Neural cell (in vitro differentiated cells): ENCODE measurements at regions not wholly inside any gene's neighbourhood (a gene's known extent, or its start where the extent isn't known, plus 50 kb on each side); places are given as distances from the start of the nearest gene placed in this dataset.

Source experiments
- H2AFZ ChIP-seq: fragments of 200-600, 300-800 bp; sonication (generic), shearing (Covaris generic); 2 replicates; pipeline ENCODE4 v1.6.0; 2014; ENCODE audit warnings: low read depth, mild to moderate bottlenecking, antibody characterized with exemption, low read length, moderate library complexity
- H3F3A ChIP-seq: fragments of 200-600 bp; shearing (Covaris generic); 2 replicates; pipeline ENCODE4 v1.6.1; 2016; ENCODE audit warnings: mild to moderate bottlenecking, moderate library complexity, mixed read lengths, antibody characterized with exemption, low read length; ENCODE audit not compliant: insufficient read depth, poor library complexity, severe bottlenecking
- H3K27ac ChIP-seq: fragments of 200-600, 300-800 bp; sonication (generic), shearing (Covaris generic); 2 replicates; pipeline ENCODE4 v1.5.1; 2014; ENCODE audit warnings: mild to moderate bottlenecking, low read length, moderate library complexity
- H3K27me3 ChIP-seq: fragments of 300-800, 200-600 bp; sonication (generic), shearing (Covaris generic); 2 replicates; pipeline ENCODE4 v1.6.0; 2014; ENCODE audit warnings: mild to moderate bottlenecking, low read depth, low read length, moderate library complexity; ENCODE audit not compliant: insufficient read depth
- H3K36me3 ChIP-seq: fragments of 300-800, 200-600 bp; sonication (generic), shearing (Covaris generic); 2 replicates; pipeline ENCODE4 v1.5.1; 2014; ENCODE audit warnings: mild to moderate bottlenecking, antibody characterized with exemption, low read length, moderate library complexity; ENCODE audit not compliant: insufficient read depth
- H3K4me2 ChIP-seq: fragments of 300-800, 200-600 bp; sonication (generic), shearing (Covaris generic); 2 replicates; pipeline ENCODE4 v1.6.0; 2014; ENCODE audit warnings: mild to moderate bottlenecking, low read length
- H3K4me3 ChIP-seq: fragments of 300-800, 200-600 bp; sonication (generic), shearing (Covaris generic); 2 replicates; pipeline ENCODE4 v1.5.1; 2014; ENCODE audit warnings: mild to moderate bottlenecking, low read length, moderate library complexity
- H3K79me2 ChIP-seq: fragments of 200-600 bp; shearing (Covaris generic); replicated peaks from 2 replicates; pipeline ENCODE4 v1.6.0; 2014; ENCODE audit warnings: mild to moderate bottlenecking, low read length, moderate library complexity; ENCODE audit not compliant: insufficient read depth
- H3K9ac ChIP-seq: fragments of 300-800, 200-600 bp; sonication (generic), shearing (Covaris generic); 2 replicates; pipeline ENCODE4 v1.6.1; 2016; ENCODE audit warnings: mild to moderate bottlenecking, low read length, mixed read lengths
- H3K9me2 ChIP-seq: fragments of 200-600 bp; shearing (Covaris generic); 2 replicates; pipeline ENCODE4 v1.6.1; 2016; ENCODE audit warnings: mild to moderate bottlenecking, low read length, mixed read lengths; ENCODE audit not compliant: insufficient read depth
- H3K9me3 ChIP-seq: fragments of 200-600, 300-800 bp; sonication (generic), shearing (Covaris generic); 2 replicates; pipeline ENCODE4 v1.6.1; 2016; ENCODE audit warnings: mild to moderate bottlenecking, mixed run types, low read length, moderate library complexity, mixed read lengths
- H4K20me1 ChIP-seq: fragments of 200-600 bp; shearing (Covaris generic); 2 replicates; pipeline ENCODE4 v1.6.1; 2016; ENCODE audit warnings: mild to moderate bottlenecking, mixed run types; ENCODE audit not compliant: insufficient read depth
- EP300 ChIP-seq: fragments of 450-650 bp; conservative IDR thresholded peaks from 2 replicates; pipeline ENCODE4 v1.6.1; 2014; ENCODE audit warnings: antibody characterized with exemption, mild to moderate bottlenecking, moderate library complexity; ENCODE audit not compliant: poor library complexity, severe bottlenecking
- EZH2 ChIP-seq: fragments of 200-600, 300-800 bp; shearing (Covaris generic), sonication (generic); IDR thresholded peaks from 2 replicates; pipeline ENCODE4 v1.6.1; 2014; ENCODE audit warnings: antibody characterized with exemption, low read length, borderline replicate concordance, mild to moderate bottlenecking; ENCODE audit not compliant: insufficient read depth, poor library complexity, severe bottlenecking
- MXI1 ChIP-seq: fragments of 450-650 bp; conservative IDR thresholded peaks from 2 replicates; pipeline ENCODE4 v1.6.1; 2014; ENCODE audit warnings: antibody characterized with exemption, mild to moderate bottlenecking; ENCODE audit not compliant: poor library complexity, severe bottlenecking
- RAD21 ChIP-seq: fragments of 450-650 bp; conservative IDR thresholded peaks from 2 replicates; pipeline ENCODE4 v1.6.1; 2014; ENCODE audit warnings: antibody characterized with exemption, mild to moderate bottlenecking, moderate library complexity
- REST ChIP-seq: IDR thresholded peaks from 2 replicates; pipeline ENCODE4 v1.6.1; 2012; ENCODE audit warnings: borderline replicate concordance
- SMC3 ChIP-seq: fragments of 450-650 bp; conservative IDR thresholded peaks from 2 replicates; pipeline ENCODE4 v1.6.1; 2014; ENCODE audit warnings: antibody characterized with exemption, mild to moderate bottlenecking, moderate library complexity; ENCODE audit not compliant: poor library complexity
- TAF1 ChIP-seq: IDR thresholded peaks from 2 replicates; pipeline ENCODE4 v1.6.1; 2012; ENCODE audit warnings: low read depth
- TF ChIP-seq, protein P1 (sequence below): fragments of 450-650 bp; IDR thresholded peaks from 2 replicates; pipeline ENCODE4 v1.5.1; 2014; ENCODE audit warnings: antibody characterized with exemption, mild to moderate bottlenecking, moderate library complexity; ENCODE audit not compliant: poor library complexity, severe bottlenecking

DNA sequence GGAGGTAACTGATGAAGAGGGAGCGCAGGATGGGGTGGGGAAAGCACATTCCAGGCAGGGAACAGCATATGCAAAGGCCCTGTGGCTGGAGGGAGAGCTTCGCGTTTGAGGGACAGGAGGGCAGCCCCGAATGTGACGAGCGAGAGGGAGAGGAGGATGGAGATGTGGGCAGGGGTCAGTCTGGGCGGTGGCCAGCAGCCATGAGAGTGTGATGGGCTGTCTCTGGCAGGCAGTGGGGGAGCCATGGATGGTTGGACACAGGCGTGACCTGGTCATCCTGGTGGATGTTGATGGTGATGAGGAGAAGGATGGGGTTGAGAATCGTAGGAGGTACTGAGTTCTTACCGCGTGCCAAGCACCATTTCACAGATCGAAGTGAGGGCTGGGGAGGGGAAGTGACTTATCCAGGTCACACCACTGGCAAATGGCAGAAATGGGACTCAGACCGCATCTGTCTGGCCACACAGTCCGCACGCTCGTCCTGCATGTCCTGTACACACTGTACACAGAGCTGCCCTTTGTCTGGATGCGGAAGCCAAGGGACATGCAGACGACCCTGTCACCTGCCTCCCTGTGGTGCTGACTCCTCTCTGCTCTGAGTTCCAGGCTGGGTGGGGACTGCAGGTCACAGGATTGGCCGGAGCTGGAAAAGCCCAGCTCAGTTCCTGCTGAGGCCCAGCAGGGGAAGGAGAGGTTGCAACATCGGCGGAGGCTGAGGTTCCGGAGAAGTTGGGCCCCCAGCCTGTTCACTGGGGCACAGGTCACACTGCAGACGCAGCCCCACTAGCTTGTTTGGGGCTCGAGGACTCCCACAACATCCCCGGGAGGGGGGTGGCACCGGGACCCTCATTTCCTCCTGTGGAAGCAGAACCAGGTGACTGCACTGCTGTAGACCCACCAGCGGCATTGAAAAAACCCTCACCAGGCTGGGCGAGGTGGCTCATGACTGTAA lies 165.6 kb upstream of the IER5L start:
- Histone ChIP-seq H3K4me2 (no peak overlapping the region), H3K9me2 (no peaks in the 10 kb centered on the region), H3K27ac (no peak overlapping the region), H2AFZ (no peak overlapping the region), H3K36me3 (no peaks in the 10 kb centered on the region), H3K9ac (no peak overlapping the region), H3K27me3 (no peaks in the 10 kb centered on the region), H3F3A (no peaks in the 10 kb centered on the region), H3K79me2 (no peaks in the 10 kb centered on the region), H4K20me1 (no peaks in the 10 kb centered on the region), H3K4me3 (no peak overlapping the region), H3K9me3 (no peaks in the 10 kb centered on the region)
- TF ChIP-seq MXI1 (no peak), SMC3 (no peak), TAF1 (no peak), REST (no peak), EZH2 (no peak), RAD21 (no peak), EP300 (no peak)
- TF ChIP-seq, protein P1, sequence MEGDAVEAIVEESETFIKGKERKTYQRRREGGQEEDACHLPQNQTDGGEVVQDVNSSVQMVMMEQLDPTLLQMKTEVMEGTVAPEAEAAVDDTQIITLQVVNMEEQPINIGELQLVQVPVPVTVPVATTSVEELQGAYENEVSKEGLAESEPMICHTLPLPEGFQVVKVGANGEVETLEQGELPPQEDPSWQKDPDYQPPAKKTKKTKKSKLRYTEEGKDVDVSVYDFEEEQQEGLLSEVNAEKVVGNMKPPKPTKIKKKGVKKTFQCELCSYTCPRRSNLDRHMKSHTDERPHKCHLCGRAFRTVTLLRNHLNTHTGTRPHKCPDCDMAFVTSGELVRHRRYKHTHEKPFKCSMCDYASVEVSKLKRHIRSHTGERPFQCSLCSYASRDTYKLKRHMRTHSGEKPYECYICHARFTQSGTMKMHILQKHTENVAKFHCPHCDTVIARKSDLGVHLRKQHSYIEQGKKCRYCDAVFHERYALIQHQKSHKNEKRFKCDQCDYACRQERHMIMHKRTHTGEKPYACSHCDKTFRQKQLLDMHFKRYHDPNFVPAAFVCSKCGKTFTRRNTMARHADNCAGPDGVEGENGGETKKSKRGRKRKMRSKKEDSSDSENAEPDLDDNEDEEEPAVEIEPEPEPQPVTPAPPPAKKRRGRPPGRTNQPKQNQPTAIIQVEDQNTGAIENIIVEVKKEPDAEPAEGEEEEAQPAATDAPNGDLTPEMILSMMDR = no peak

DNA sequence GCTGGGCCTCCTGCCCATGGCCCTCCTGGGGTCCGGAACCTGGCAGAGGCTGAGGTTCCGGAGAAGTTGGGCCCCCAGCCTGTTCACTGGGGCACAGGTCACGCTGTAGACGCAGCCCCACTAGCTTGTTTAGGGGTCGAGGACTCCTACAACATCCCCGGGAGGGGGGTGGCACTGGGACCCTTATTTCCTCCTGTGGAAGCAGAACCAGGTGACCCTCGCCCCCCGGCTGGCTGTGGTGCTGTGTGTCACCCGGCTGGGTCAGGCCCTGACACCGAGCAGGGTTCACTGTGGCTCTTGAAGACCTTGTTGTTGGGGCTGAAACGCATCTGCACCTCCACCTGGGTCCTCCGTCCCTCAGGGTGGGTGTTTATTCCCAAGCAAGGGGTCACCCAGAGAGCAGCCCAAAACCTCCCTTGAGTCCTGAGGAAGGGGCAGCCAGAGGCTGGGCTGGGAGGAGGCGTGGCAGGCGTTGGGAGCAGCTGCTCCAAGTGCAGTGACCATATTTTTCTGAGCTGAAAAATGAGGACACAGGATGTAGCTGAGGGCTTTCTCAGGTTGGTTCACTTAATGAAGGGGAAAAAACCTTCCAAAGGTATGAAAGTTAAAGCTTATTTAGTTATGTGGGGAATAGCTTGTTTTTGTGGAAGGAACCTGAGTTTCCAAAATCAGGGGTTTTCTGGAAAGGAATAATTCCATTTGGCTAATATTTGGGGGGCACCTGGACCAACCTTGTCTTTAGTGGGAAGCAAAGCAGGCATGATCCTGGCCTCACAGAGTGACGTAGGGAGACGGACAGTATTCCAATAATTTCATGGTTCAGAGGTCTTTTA lies 164.7 kb upstream of the IER5L start:
- H3K9me3 ChIP-seq = no peaks in the 10 kb centered on the region
- H3K79me2 ChIP-seq = no peaks in the 10 kb centered on the region
- H3K4me3 ChIP-seq = no peak overlapping the region
- no peak overlapping the region for H3K9ac ChIP-seq
- H3K27ac ChIP-seq = no peak overlapping the region
- no peaks in the 10 kb centered on the region for H4K20me1 ChIP-seq
- H3F3A ChIP-seq = no peaks in the 10 kb centered on the region
- H3K27me3 ChIP-seq = no peaks in the 10 kb centered on the region
- H2AFZ ChIP-seq = no peak overlapping the region
- no peak overlapping the region for H3K4me2 ChIP-seq
- no peak for TF ChIP-seq TAF1
- no peaks in the 10 kb centered on the region for H3K36me3 ChIP-seq
- no peaks in the 10 kb centered on the region for H3K9me2 ChIP-seq
